ENCODE measurements at regions not wholly inside any gene's neighbourhood (a gene's known extent, or its start where the extent isn't known, plus 50 kb on each side); places are given as distances from the start of the nearest gene placed in this dataset.

DNA sequence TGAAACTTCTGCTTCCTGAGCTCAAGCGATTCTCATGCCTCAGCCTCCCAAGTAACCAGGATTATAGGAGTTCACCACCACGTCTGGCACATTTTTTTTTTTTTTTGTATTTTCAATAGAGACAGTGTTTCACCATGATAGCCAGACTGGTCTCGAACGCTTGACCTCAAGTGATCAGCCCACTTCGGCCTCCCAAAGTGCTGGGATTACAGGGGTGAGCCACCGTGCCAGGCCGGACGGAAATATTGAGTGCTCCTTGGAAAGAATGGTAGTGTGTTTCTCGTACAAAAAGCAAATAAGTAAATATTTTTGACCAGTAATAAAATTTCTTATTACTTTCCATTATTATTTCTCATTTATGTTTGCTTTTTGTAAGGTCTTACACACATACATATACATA lies 1307.9 kb upstream of the CDH6 start:
- H3K14ac ChIP-seq (ENCODE audit: insufficient read length), result no peak overlapping the region
- POLR2A ChIA-PET (ENCODE audit: partially characterized antibody), result no interaction called here
- TF ChIP-seq CEBPB (IDR thresholded peaks at IDR 0.05; ENCODE audit: low read depth, low read length) (no peak), SIX5 (IDR thresholded peaks at IDR 0.05; ENCODE audit: low read depth, low read length) (no peak), TAF1 (IDR thresholded peaks at IDR 0.05; ENCODE audit: low read depth, low read length) (no peak), YY1 (IDR thresholded peaks at IDR 0.05; ENCODE audit: low read depth, low read length) (no peak)
- H2BK15ac ChIP-seq (ENCODE audit: low read length), result no peak overlapping the region
- H3K27ac ChIP-seq (ENCODE audit: low read depth, low read length), result no peak overlapping the region
- no peaks in the 10 kb centered on the region for H3K27me3 ChIP-seq (replicated peaks in 1 of 4; ENCODE audit: control insufficient read depth in 3 of 4, extremely low read depth in 1 of 4, insufficient read depth in 3 of 4, low read length in 3 of 4)
- DNase-seq (ENCODE audit: low read depth in 1 of 2, low spot score in 2 of 2) (no peak), FAIRE-seq (no peak)
- no peak overlapping the region for H2BK120ac ChIP-seq (replicated peaks; ENCODE audit: low read depth, low read length)
- no peak overlapping the region for H3K56ac ChIP-seq (replicated peaks; ENCODE audit: insufficient read length, low read depth, low read length)
- H2AFZ ChIP-seq (ENCODE audit: low read length), result no peak overlapping the region
- no peak overlapping the region for H4K91ac ChIP-seq (replicated peaks; ENCODE audit: insufficient read length, low read length)
- H3K18ac ChIP-seq (ENCODE audit: extremely low read depth, low read length), result no peak overlapping the region
- H3K23ac ChIP-seq (ENCODE audit: insufficient read length), result no peak overlapping the region
- no peaks in the 10 kb centered on the region for H3K79me1 ChIP-seq (ENCODE audit: low read depth, low read length)
- WGBS, 2 experiments (ENCODE audit: extremely low coverage in 1 of 2, insufficient coverage in 1 of 2, insufficient read length in 1 of 2, insufficient replicate concordance in 2 of 2, low coverage in 1 of 2, low lambda C conversion rate in 2 of 2, missing lambda C conversion rate in 1 of 2), result 99% methylated on average over 9 of the region's 9 CpGs; no CpG with 5 or more reads in 1 of the 2 experiments
- no peak overlapping the region for H4K8ac ChIP-seq (ENCODE audit: extremely low read depth, insufficient read depth, low read length)
- H3K4ac ChIP-seq (replicated peaks; ENCODE audit: insufficient read length, low read depth, low read length), result no peak overlapping the region
- H3K4me1 ChIP-seq (replicated peaks in 1 of 4; ENCODE audit: control insufficient read depth in 3 of 4, insufficient read depth in 4 of 4, low read length in 3 of 4), result no peaks in the 10 kb centered on the region
- H3K36me3 ChIP-seq (ENCODE audit: control insufficient read depth in 2 of 4, insufficient read depth in 4 of 4, low read length in 3 of 4), result no peaks in the 10 kb centered on the region
- no peak overlapping the region for H2BK5ac ChIP-seq (ENCODE audit: low read depth, low read length)
- no peaks in the 10 kb centered on the region for H3K9me3 ChIP-seq (ENCODE audit: insufficient read depth in 2 of 2, low read depth in 1 of 2, low read length in 1 of 2)
- no peak overlapping the region for H3K4me2 ChIP-seq (ENCODE audit: insufficient read depth in 1 of 2, low read depth in 2 of 2, low read length in 2 of 2)
- CTCF ChIA-PET (ENCODE audit: partially characterized antibody), result no interaction called here
- H2BK20ac ChIP-seq (ENCODE audit: low read length), result no peak overlapping the region
- H4K20me1 ChIP-seq (replicated peaks in 1 of 2; ENCODE audit: control insufficient read depth in 1 of 2, insufficient read depth in 2 of 2, low read length in 2 of 2), result no peaks in the 10 kb centered on the region
- H3K9ac ChIP-seq (replicated peaks in 1 of 4; ENCODE audit: extremely low read depth in 1 of 4, low read depth in 3 of 4, low read length in 3 of 4), result no peak overlapping the region
- H2BK12ac ChIP-seq (ENCODE audit: low read depth, low read length), result no peak overlapping the region
- no peaks in the 10 kb centered on the region for H3K23me2 ChIP-seq (ENCODE audit: low read depth, low read length)
- no peaks in the 10 kb centered on the region for H3K79me2 ChIP-seq (ENCODE audit: control insufficient read depth in 1 of 2, insufficient read depth in 2 of 2, low read length in 2 of 2)
- H3K4me3 ChIP-seq (ENCODE audit: extremely low read depth in 1 of 4, insufficient read depth in 2 of 4, low read depth in 3 of 4, low read length in 4 of 4), result no peak overlapping the region
- no peak overlapping the region for H2AK5ac ChIP-seq (ENCODE audit: low read depth, low read length)
- no peak overlapping the region for H4K5ac ChIP-seq (ENCODE audit: insufficient read length, low read depth, low read length)

All from H1 (cell line).